ENCODE measurements at regions not wholly inside any gene's neighbourhood (a gene's known extent, or its start where the extent isn't known, plus 50 kb on each side); places are given as distances from the start of the nearest gene placed in this dataset.

- no peak overlapping the region for H3K4me3 ChIP-seq (ENCODE audit: low read length)
- no peak overlapping the region for H3K4me2 ChIP-seq (ENCODE audit: low read length)
- H3K9me2 ChIP-seq (ENCODE audit: insufficient read depth, low read length): no peaks in the 10 kb centered on the region
- H3K9me3 ChIP-seq (ENCODE audit: low read length): no peaks in the 10 kb centered on the region
- no peak overlapping the region for H3K9ac ChIP-seq (ENCODE audit: low read length)
- TF ChIP-seq CTCF (IDR thresholded peaks at IDR 0.05; ENCODE audit: poor library complexity, severe bottlenecking) (no peak), RAD21 (conservative IDR thresholded peaks at IDR 0.05) (no peak), REST (IDR thresholded peaks at IDR 0.05; ENCODE audit: borderline replicate concordance) (no peak), POLR2AphosphoS5 (IDR thresholded peaks at IDR 0.05) (no peak), MXI1 (conservative IDR thresholded peaks at IDR 0.05; ENCODE audit: poor library complexity, severe bottlenecking) (no peak), SMC3 (conservative IDR thresholded peaks at IDR 0.05; ENCODE audit: poor library complexity) (no peak), EZH2 (IDR thresholded peaks at IDR 0.05; ENCODE audit: borderline replicate concordance, insufficient read depth, low read length, poor library complexity, severe bottlenecking) (no peak), EP300 (conservative IDR thresholded peaks at IDR 0.05; ENCODE audit: poor library complexity, severe bottlenecking) (no peak), TAF1 (IDR thresholded peaks at IDR 0.05; ENCODE audit: low read depth) (no peak)
- no peak overlapping the region for H3K27ac ChIP-seq (ENCODE audit: low read length)
- no peaks in the 10 kb centered on the region for H3K36me3 ChIP-seq (ENCODE audit: insufficient read depth, low read length)
- no peaks in the 10 kb centered on the region for H3F3A ChIP-seq (ENCODE audit: insufficient read depth, low read length, poor library complexity, severe bottlenecking)
- no peaks in the 10 kb centered on the region for H3K79me2 ChIP-seq (replicated peaks; ENCODE audit: insufficient read depth, low read length)
- no peak overlapping the region for H2AFZ ChIP-seq (ENCODE audit: low read depth, low read length)
- no peaks in the 10 kb centered on the region for H3K27me3 ChIP-seq (ENCODE audit: insufficient read depth, low read depth, low read length)
- no peaks in the 10 kb centered on the region for H4K20me1 ChIP-seq (ENCODE audit: insufficient read depth)
Observed at GRCh38 chr18:65526099-65526498, 224.7 kb upstream of the CDH7 start.

- Histone ChIP-seq H3K27ac (ENCODE audit: low read length) (no peak overlapping the region), H3K9me3 (ENCODE audit: low read length) (no peaks in the 10 kb centered on the region), H2AFZ (ENCODE audit: low read depth, low read length) (no peak overlapping the region), H3K36me3 (ENCODE audit: insufficient read depth, low read length) (no peaks in the 10 kb centered on the region), H3K9me2 (ENCODE audit: insufficient read depth, low read length) (no peaks in the 10 kb centered on the region), H3K9ac (ENCODE audit: low read length) (no peak overlapping the region), H3F3A (ENCODE audit: insufficient read depth, low read length, poor library complexity, severe bottlenecking) (no peaks in the 10 kb centered on the region), H3K4me2 (ENCODE audit: low read length) (no peak overlapping the region), H3K27me3 (ENCODE audit: insufficient read depth, low read depth, low read length) (no peaks in the 10 kb centered on the region), H4K20me1 (ENCODE audit: insufficient read depth) (no peaks in the 10 kb centered on the region), H3K4me3 (ENCODE audit: low read length) (no peak overlapping the region), H3K79me2 (replicated peaks; ENCODE audit: insufficient read depth, low read length) (no peaks in the 10 kb centered on the region)
- TF ChIP-seq RAD21 (conservative IDR thresholded peaks at IDR 0.05): no peak
- no peak for TF ChIP-seq EP300 (conservative IDR thresholded peaks at IDR 0.05; ENCODE audit: poor library complexity, severe bottlenecking)
Observed at GRCh38 chr18:65523461-65523860, 227.4 kb upstream of the CDH7 start.

- H3K4me2 ChIP-seq (ENCODE audit: low read length): no peak overlapping the region
- no peaks in the 10 kb centered on the region for H4K20me1 ChIP-seq (ENCODE audit: insufficient read depth)
- H3K27ac ChIP-seq (ENCODE audit: low read length): no peak overlapping the region
- H3K36me3 ChIP-seq (ENCODE audit: insufficient read depth, low read length): no peaks in the 10 kb centered on the region
- H3K9ac ChIP-seq (ENCODE audit: low read length): no peak overlapping the region
- H3K79me2 ChIP-seq (replicated peaks; ENCODE audit: insufficient read depth, low read length): no peaks in the 10 kb centered on the region
- TF ChIP-seq CTCF (IDR thresholded peaks at IDR 0.05; ENCODE audit: poor library complexity, severe bottlenecking) (no peak), REST (IDR thresholded peaks at IDR 0.05; ENCODE audit: borderline replicate concordance) (no peak), SMC3 (conservative IDR thresholded peaks at IDR 0.05; ENCODE audit: poor library complexity) (no peak), TAF1 (IDR thresholded peaks at IDR 0.05; ENCODE audit: low read depth) (no peak), POLR2AphosphoS5 (IDR thresholded peaks at IDR 0.05) (no peak), EP300 (conservative IDR thresholded peaks at IDR 0.05; ENCODE audit: poor library complexity, severe bottlenecking) (no peak), MXI1 (conservative IDR thresholded peaks at IDR 0.05; ENCODE audit: poor library complexity, severe bottlenecking) (no peak), RAD21 (conservative IDR thresholded peaks at IDR 0.05) (no peak), EZH2 (IDR thresholded peaks at IDR 0.05; ENCODE audit: borderline replicate concordance, insufficient read depth, low read length, poor library complexity, severe bottlenecking) (no peak)
- H3K27me3 ChIP-seq (ENCODE audit: insufficient read depth, low read depth, low read length): no peaks in the 10 kb centered on the region
- no peaks in the 10 kb centered on the region for H3K9me3 ChIP-seq (ENCODE audit: low read length)
- H2AFZ ChIP-seq (ENCODE audit: low read depth, low read length): no peak overlapping the region
- no peak overlapping the region for H3K4me3 ChIP-seq (ENCODE audit: low read length)
- H3F3A ChIP-seq (ENCODE audit: insufficient read depth, low read length, poor library complexity, severe bottlenecking): no peaks in the 10 kb centered on the region
- H3K9me2 ChIP-seq (ENCODE audit: insufficient read depth, low read length): no peaks in the 10 kb centered on the region
Observed at GRCh38 chr18:65522907-65523306, 227.9 kb upstream of the CDH7 start.

All from neural cell (in vitro differentiated cells).